Activated T-cell treated with anti-CD3 and anti-CD28 coated beads, Interleukin-2, amount 50 U/mL, for 72 hours (primary cell): ENCODE measurements at regions not wholly inside any gene's neighbourhood (a gene's known extent, or its start where the extent isn't known, plus 50 kb on each side); places are given as distances from the start of the nearest gene placed in this dataset.

Source experiments
- ATAC-seq, 2 donors: fragments of 150-1000 bp; cut with Tn5 transposase; replicated peaks in 1 of 2; 2 replicates each; pipeline ENCODE4 v1.10.0; 2021; ENCODE audit warnings: moderate library complexity in 2 of 2, mild to moderate bottlenecking in 1 of 2
- DNase-seq, 2 donors: peaks; one replicate each; pipeline ENCODE4 v3.0.0; 2021 to 2022; ENCODE audit warnings: mixed read lengths in 1 of 2
- H3K27ac Mint-ChIP-seq: one replicate; pipeline ENCODE4 v1.8.0; 2022; ENCODE audit warnings: mild to moderate bottlenecking, moderate library complexity, mixed read lengths
- H3K27me3 Mint-ChIP-seq: one replicate; pipeline ENCODE4 v1.8.0; 2022; ENCODE audit warnings: low read depth, mixed read lengths
- H3K36me3 Mint-ChIP-seq, 2 donors: one replicate each; pipeline ENCODE4 v1.8.0; 2022; ENCODE audit warnings: mixed read lengths in 2 of 2, mild to moderate bottlenecking in 1 of 2; ENCODE audit not compliant: insufficient read depth in 2 of 2
- H3K4me1 Mint-ChIP-seq: one replicate; pipeline ENCODE4 v1.8.0; 2022; ENCODE audit warnings: low read depth, mixed read lengths
- H3K4me3 Mint-ChIP-seq, 2 donors: one replicate each; pipeline ENCODE4 v1.8.0; 2022; ENCODE audit warnings: mild to moderate bottlenecking in 2 of 2, mixed read lengths in 2 of 2, moderate library complexity in 2 of 2
- H3K9me3 Mint-ChIP-seq, 2 donors: one replicate each; pipeline ENCODE4 v1.8.0; 2022; ENCODE audit warnings: mixed read lengths in 2 of 2

GRCh38 chr5:52710310-52710971, 77.3 kb upstream of the ITGA1 start:
- H3K27me3 Mint-ChIP-seq = peaks cover 5% of the 10 kb centered on the region
- peaks cover 22% of the 10 kb centered on the region for H3K4me1 Mint-ChIP-seq
- peak overlapping the region in 1 of 2 donors; percentile 50 for H3K4me3 Mint-ChIP-seq
- peaks cover 0 to under 1% of the 10 kb centered on the region in 2 donors for H3K9me3 Mint-ChIP-seq
- DNase-seq (no peak), ATAC-seq (no peak)
- H3K36me3 Mint-ChIP-seq = no peaks in the 10 kb centered on the region
- H3K27ac Mint-ChIP-seq = no peak overlapping the region

GRCh38 chr5:52710972-52711596, 76.6 kb upstream of the ITGA1 start:
- Mint-ChIP-seq H3K27ac (peak overlapping the region; percentile 4), H3K36me3 (no peaks in the 10 kb centered on the region), H3K9me3 (peaks cover 0 to 2% of the 10 kb centered on the region in 2 donors), H3K4me1 (peaks cover 18% of the 10 kb centered on the region), H3K4me3 (no peak overlapping the region), H3K27me3 (peaks cover 5% of the 10 kb centered on the region)
- no peak for ATAC-seq
- no peak for DNase-seq

DNA sequence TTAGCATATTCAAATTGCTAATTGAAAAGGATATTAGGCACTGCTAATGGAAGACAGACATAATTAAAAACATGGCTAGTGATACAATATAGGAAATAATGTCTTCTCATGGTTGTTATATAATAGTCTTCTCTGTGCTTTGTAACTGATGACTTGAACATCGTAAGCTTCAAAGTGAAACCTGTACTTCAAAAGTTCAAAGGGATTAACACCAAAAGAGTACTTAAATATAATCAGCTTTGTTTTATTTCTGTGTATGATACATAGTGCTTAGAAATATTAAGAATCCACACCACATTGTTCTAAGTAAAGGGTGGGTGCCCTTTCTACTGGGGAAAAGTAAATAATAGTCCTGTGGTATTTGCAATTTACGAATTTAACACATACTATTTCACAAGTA, 75.4 kb upstream of the ITGA1 start:
- no peak overlapping the region for H3K4me3 Mint-ChIP-seq
- peaks cover 4 to 6% of the 10 kb centered on the region in 2 donors for H3K9me3 Mint-ChIP-seq
- ATAC-seq (peak; percentile 45 to 52), DNase-seq (no peak)
- peaks cover 2 to 6% of the 10 kb centered on the region in 2 donors for H3K36me3 Mint-ChIP-seq
- H3K4me1 Mint-ChIP-seq = peaks cover 14% of the 10 kb centered on the region
- H3K27me3 Mint-ChIP-seq = peaks cover 5% of the 10 kb centered on the region
- H3K27ac Mint-ChIP-seq = no peak overlapping the region

DNA sequence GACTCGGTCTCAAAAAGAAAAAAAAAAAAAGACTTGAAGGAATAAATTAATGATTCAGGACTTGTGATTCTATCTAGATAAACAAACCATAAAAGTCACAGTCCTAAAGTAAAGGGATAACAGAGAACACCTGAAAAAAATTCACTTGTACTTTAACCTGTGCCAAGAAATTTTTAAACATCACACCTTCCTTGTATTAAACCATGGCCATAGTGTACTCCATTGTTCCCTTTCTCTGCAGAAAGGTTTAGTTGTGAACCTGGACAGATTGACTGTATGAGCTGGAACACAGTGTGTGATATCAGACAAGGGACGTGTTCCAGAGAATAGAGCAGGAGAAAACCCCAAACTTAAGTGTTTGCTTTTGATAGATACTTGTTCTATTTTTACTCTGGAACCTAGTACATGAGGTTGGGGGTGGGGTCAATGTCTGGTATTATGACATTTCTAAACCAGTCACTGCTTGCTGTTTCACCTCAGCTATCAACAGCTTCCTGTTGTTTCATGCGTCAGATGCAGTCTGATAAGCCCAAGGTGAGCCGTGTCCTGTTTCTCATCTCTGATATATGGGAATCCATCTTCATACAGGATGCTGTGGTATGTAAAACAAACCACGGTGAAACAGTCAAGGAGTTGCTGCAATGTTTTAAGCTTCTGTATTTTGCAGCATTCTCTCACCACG, 62.5 kb upstream of the ITGA1 start:
- Mint-ChIP-seq H3K36me3 (peaks cover 4 to 6% of the 10 kb centered on the region in 2 donors), H3K4me1 (peaks cover 36% of the 10 kb centered on the region), H3K27me3 (no peaks in the 10 kb centered on the region), H3K4me3 (peak overlapping the region; percentile 49 to 53), H3K27ac (no peak overlapping the region), H3K9me3 (peaks cover 4 to 7% of the 10 kb centered on the region in 2 donors)
- DNase-seq (peak; percentile 42 to 59), ATAC-seq (peak; percentile 96 to 99)

- H3K27me3 Mint-ChIP-seq = no peaks in the 10 kb centered on the region
- peaks cover 0 to 8% of the 10 kb centered on the region in 2 donors for H3K36me3 Mint-ChIP-seq
- peaks cover 36% of the 10 kb centered on the region for H3K4me1 Mint-ChIP-seq
- DNase-seq = no peak
- H3K9me3 Mint-ChIP-seq = peaks cover 0 to 7% of the 10 kb centered on the region in 2 donors
- no peak for ATAC-seq
- H3K27ac Mint-ChIP-seq = no peak overlapping the region
- peak overlapping the region; percentile 49 to 53 for H3K4me3 Mint-ChIP-seq
Measured at GRCh38 chr5:52725808-52726207, 61.9 kb upstream of the ITGA1 start.

DNA sequence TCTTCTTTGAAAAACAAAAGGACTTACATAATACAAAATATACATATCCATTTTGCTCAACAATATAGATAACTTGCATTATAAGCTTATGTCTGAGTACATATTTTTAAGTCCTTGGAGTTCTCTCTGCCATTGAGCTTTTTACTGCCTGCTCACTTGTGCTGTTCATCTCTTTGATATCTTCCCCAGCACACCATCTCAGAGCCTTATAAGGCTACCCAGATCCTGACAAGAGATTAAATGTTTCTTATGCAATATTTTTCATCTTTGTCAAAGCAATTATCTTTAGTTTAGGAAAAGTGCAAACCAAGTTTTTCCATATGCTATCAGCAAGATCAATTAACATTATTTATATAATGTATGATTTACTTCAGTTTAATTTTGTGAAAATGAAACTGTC, 60.7 kb upstream of the ITGA1 start:
- no peak for ATAC-seq
- no peak overlapping the region for H3K27ac Mint-ChIP-seq

DNA sequence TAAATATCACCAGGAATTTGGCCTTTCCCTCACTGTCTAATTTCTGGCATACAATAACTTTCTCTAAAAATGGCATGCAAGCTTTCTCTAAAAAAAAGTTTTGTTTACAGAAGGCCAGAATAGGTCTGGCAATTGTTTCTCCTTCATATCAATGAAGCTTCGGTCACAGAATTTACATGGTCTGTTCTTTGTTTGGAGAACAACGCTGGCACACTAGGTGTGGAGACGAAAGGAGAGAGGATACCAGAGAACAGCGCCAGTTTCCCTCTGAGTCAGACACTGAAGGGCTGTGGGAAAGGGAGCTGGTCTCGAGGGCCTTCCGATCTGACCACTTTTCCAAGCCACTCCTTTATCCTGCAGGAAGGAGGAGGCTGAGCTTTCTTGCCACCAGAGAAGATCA, 60.1 kb upstream of the ITGA1 start:
- H3K27ac Mint-ChIP-seq = no peak overlapping the region
- H3K36me3 Mint-ChIP-seq = peaks cover 0 to 8% of the 10 kb centered on the region in 2 donors
- no peaks in the 10 kb centered on the region for H3K27me3 Mint-ChIP-seq
- H3K4me1 Mint-ChIP-seq = peaks cover 36% of the 10 kb centered on the region
- H3K9me3 Mint-ChIP-seq = peaks cover 0 to 7% of the 10 kb centered on the region in 2 donors
- no peak overlapping the region for H3K4me3 Mint-ChIP-seq
- DNase-seq (no peak), ATAC-seq (no peak)

More for the DNA sequence above, 60.7 kb upstream of the ITGA1 start:
- Mint-ChIP-seq H3K9me3 (peaks cover 0 to 7% of the 10 kb centered on the region in 2 donors), H3K27me3 (no peaks in the 10 kb centered on the region), H3K4me1 (peaks cover 36% of the 10 kb centered on the region), H3K36me3 (peaks cover 0 to 8% of the 10 kb centered on the region in 2 donors), H3K4me3 (peak overlapping the region in 1 of 2 donors; percentile 44)
- DNase-seq = no peak

DNA sequence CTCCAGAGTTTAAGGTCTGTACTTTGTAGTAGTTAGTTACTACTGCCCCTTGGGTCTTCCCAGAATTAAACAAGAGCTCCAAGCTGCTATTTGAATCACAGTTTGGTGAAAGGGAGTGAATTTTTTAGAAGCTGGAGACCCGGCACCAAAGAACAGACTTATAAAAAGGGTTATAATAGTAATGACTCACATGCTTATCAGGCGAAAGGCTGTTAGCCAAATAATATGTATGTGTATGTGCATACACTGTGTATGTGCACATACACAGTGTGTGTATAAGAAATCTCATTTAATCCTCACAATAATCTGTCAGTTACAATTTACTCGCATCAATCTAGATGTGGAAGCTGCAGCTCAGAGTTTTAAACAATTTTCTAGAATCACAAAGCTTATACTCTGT, 59.5 kb upstream of the ITGA1 start:
- peaks cover 36% of the 10 kb centered on the region for H3K4me1 Mint-ChIP-seq
- no peaks in the 10 kb centered on the region for H3K27me3 Mint-ChIP-seq
- no peak for ATAC-seq
- no peak overlapping the region for H3K27ac Mint-ChIP-seq
- no peak for DNase-seq
- H3K9me3 Mint-ChIP-seq = peaks cover 2 to 7% of the 10 kb centered on the region in 2 donors
- H3K4me3 Mint-ChIP-seq = no peak overlapping the region
- H3K36me3 Mint-ChIP-seq = peaks cover 0 to 8% of the 10 kb centered on the region in 2 donors

- Mint-ChIP-seq H3K9me3 (peaks cover 2 to 7% of the 10 kb centered on the region in 2 donors), H3K27ac (no peak overlapping the region), H3K4me3 (no peak overlapping the region), H3K36me3 (peaks cover 0 to 8% of the 10 kb centered on the region in 2 donors), H3K4me1 (peaks cover 36% of the 10 kb centered on the region), H3K27me3 (no peaks in the 10 kb centered on the region)
- ATAC-seq = no peak
- DNase-seq = no peak
Measured at GRCh38 chr5:52728686-52729085, 59.0 kb upstream of the ITGA1 start.

GRCh38 chr5:52731274-52732027, 56.3 kb upstream of the ITGA1 start:
- Mint-ChIP-seq H3K4me1 (peaks cover 12% of the 10 kb centered on the region), H3K27ac (no peak overlapping the region), H3K4me3 (no peak overlapping the region), H3K36me3 (peaks cover 0 to 3% of the 10 kb centered on the region in 2 donors), H3K27me3 (no peaks in the 10 kb centered on the region), H3K9me3 (peaks cover 2 to 3% of the 10 kb centered on the region in 2 donors)
- no peak for ATAC-seq
- no peak for DNase-seq

DNA sequence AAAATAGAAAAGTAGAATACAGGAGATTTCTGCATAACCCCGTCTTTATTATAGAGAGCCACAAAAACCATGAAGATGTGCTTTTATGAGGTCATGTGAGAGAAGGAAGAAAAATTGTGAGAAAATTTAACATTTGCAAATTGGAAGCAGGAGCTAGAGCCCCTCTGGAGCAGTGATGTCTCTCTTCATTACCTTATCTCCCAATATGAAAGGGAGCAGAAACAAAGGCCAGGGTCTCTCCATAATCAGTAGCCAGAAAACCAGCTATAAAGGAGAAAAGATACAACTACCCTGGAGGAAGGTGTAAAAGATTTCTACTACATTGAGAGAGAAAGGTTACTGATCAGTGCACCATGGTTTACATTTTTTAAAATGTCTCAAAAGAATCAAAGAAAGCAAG, 53.2 kb upstream of the ITGA1 start:
- peaks cover 1 to 3% of the 10 kb centered on the region in 2 donors for H3K36me3 Mint-ChIP-seq
- no peaks in the 10 kb centered on the region for H3K27me3 Mint-ChIP-seq
- H3K4me3 Mint-ChIP-seq = no peak overlapping the region
- ATAC-seq = no peak
- peaks cover 18% of the 10 kb centered on the region for H3K4me1 Mint-ChIP-seq
- peaks cover 2 to 3% of the 10 kb centered on the region in 2 donors for H3K9me3 Mint-ChIP-seq
- no peak overlapping the region for H3K27ac Mint-ChIP-seq
- DNase-seq = no peak

GRCh38 chr5:52735139-52735538, 52.6 kb upstream of the ITGA1 start:
- DNase-seq = no peak
- H3K4me1 Mint-ChIP-seq = peaks cover 18% of the 10 kb centered on the region
- H3K27me3 Mint-ChIP-seq = no peaks in the 10 kb centered on the region
- H3K9me3 Mint-ChIP-seq = peaks cover 2 to 3% of the 10 kb centered on the region in 2 donors
- H3K36me3 Mint-ChIP-seq = peaks cover 1 to 3% of the 10 kb centered on the region in 2 donors
- no peak overlapping the region for H3K4me3 Mint-ChIP-seq
- no peak for ATAC-seq
- H3K27ac Mint-ChIP-seq = no peak overlapping the region
